ENCODE measurements at regions not wholly inside any gene's neighbourhood (a gene's known extent, or its start where the extent isn't known, plus 50 kb on each side); places are given as distances from the start of the nearest gene placed in this dataset.
"Not testable (repeated sequence)": the region's sequence is repeated elsewhere in the genome, so short reads cannot be mapped to it uniquely, and the experiment has no call there.

- DNase-seq (ENCODE audit: low read depth in 2 of 2), result no peak
Observed at GRCh38 chr14:34098045-34098984, 147.4 kb upstream of the EGLN3 start.

DNA sequence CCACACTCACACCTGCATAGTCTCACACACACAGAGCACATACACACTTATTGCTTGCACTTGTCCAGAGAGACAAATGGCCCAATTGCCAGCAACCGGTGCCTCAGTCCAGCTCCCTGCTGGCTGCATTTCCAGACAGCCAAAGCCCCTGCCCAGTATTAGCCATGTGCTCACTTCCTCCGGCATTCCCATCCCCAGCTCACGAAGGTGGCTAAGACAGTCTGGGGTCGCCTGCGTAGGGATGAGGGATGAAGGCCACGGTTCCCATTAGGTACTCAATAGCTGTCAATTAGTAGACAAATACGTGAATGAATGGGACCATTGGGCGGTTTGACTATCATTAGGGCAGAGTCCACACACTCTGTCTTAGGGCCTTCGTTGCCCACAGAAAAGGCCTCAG is 146.8 kb upstream of the EGLN3 start:
- no peak for DNase-seq (ENCODE audit: low read depth in 2 of 2)

DNA sequence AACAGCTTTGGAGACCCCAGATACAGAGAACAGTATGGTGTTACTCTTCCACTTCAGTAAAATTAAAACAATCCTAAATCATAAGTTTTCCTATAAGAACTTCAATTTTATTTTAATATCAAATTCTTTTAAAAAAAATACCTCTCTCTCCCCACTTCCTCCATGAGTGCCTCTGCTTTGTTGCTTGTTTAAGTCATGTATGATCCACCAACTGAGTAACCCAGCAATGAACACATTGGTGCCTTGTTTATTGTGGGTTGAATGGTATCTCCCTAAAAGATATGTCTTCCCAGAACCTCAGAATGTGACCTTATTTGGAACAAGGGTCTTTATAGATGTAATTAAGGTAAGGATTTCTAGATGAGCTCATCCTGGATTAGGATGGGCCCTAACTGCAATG is 143.5 kb upstream of the EGLN3 start:
- DNase-seq (ENCODE audit: low read depth in 2 of 2), result no peak

- DNase-seq (ENCODE audit: low read depth in 2 of 2), result no peak
Observed at GRCh38 chr14:34093883-34094282, 143.0 kb upstream of the EGLN3 start.

DNA sequence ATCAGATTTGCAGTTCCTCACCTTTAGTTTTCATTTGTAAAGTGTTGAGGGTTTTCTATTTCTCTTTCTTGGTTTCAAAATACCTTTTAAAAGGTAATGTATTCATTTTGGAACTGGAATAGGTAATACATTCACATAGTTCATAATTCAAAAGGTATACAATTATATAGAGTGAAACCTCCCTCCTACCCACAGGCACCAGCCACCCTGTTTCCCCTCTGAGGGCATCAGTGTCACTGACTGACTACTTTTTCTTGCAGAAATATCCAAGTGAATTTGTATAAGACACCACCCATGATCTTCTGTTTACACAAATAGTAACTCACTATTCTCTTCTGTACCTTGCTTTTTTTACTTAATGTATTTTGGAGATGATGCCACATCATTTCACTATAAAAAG is 139.6 kb upstream of the EGLN3 start:
- no peak for DNase-seq (ENCODE audit: low read depth in 2 of 2)

- no peak for DNase-seq (ENCODE audit: low read depth in 2 of 2)
Observed at GRCh38 chr14:34088914-34089313, 138.0 kb upstream of the EGLN3 start.

DNA sequence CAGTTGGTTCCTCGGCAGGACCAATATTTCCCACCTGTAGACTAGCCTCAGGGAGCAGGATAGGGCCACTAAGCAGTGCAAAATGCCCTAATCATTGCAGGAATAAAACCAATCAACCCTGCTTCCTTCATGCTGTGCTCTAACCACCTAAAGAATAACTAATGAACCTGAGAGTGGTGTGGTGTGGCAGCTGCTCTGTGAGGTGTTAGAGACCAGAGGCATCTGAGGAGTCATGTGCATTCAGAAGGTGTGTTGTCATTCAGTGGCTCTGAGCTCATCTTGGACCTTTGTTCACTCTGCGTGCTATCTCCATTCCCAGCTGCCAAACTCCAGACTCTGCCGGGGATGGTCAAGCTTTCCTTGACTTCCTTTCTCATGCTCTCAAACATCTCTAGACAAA is 136.7 kb upstream of the EGLN3 start:
- DNase-seq (ENCODE audit: low read depth in 2 of 2), result no peak

GRCh38 chr14:34086223-34086757 is 135.4 kb upstream of the EGLN3 start:
- DNase-seq (ENCODE audit: low read depth in 2 of 2), result no peak

- DNase-seq (ENCODE audit: low read depth in 2 of 2), result no peak
Observed at GRCh38 chr14:34085695-34086094, 134.8 kb upstream of the EGLN3 start.

DNA sequence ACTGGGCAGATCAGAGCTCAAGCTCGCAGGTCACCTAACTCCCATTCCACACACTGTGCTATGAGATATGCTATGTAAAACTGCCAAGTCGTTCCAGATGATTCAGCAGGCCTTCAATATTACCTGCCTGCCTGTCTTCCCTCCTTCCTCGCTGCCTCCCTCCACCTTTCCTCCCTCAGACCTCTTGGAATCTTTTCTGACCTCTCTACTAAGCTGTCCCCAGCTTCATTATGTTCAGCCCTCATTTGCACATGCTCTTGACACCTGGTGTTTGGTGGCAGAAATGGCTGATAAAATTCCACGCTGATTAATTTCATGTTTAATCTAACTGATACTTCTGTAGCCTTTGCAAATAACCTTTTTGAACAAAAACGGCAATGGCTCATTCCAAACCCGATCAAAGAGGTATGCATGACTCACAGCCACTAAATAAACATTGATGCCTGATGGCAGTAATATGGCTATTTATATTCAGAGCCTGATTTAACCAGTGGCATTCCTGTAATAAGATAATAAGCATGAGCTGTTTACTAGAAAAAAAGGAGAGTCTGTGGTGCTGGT is 130.8 kb upstream of the EGLN3 start:
- no peak for DNase-seq (ENCODE audit: low read depth in 2 of 2)

GRCh38 chr14:34081101-34081575 is 130.3 kb upstream of the EGLN3 start:
- no peak for DNase-seq (ENCODE audit: low read depth in 2 of 2)

GRCh38 chr14:34079643-34080042 is 128.8 kb upstream of the EGLN3 start:
- not testable (repeated sequence) for DNase-seq (ENCODE audit: low read depth in 2 of 2)

DNA sequence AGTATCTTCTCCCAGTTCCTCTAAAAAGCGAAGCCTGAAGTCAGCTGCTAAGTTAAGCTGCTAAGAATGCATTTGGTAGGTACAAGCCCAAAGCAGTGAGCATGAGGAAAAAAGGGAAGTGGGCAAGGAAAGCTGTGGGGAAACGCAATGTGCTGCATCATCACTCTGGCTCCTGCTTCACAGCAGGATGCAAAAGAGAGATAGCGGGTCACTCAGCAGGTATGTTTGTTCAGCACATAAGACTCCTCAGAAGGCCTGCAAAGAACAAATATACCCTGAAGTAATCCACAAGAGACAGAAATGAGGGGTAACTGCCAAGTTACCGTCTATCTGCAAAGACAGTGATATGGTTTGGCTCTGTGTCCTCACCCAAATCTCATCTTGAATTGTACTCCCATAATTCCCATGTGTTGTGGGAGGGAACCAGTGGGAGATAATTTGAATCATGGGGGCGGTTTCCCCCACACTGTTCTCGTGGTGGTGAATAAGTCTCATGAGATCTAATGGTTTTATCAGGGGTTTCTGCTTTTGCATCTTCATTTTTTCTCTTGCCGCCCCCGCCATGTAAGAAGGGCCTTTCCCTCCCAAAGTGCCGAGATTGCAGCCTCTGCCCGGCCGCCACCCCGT is 127.4 kb upstream of the EGLN3 start:
- DNase-seq (ENCODE audit: low read depth in 2 of 2), result no peak

DNA sequence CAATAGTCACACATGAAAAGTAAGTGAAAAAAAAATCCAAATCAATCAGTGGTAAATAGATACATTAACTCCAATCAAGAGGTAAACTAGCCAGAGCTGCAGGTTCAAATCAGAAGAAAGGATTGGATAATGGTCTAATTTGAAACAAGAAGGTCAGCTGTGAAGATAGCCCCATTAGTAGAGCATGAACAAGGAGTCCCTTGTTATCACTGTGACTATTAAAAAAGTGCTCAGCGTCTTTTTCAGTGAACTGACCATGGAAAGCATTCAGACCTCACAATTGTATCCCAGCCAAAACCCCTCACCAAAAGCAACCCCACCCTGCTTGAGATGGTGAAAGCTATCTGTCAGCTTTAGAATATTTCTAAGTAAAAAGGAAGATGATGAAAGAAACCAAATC is 125.0 kb upstream of the EGLN3 start:
- DNase-seq (ENCODE audit: low read depth in 2 of 2), result no peak

DNA sequence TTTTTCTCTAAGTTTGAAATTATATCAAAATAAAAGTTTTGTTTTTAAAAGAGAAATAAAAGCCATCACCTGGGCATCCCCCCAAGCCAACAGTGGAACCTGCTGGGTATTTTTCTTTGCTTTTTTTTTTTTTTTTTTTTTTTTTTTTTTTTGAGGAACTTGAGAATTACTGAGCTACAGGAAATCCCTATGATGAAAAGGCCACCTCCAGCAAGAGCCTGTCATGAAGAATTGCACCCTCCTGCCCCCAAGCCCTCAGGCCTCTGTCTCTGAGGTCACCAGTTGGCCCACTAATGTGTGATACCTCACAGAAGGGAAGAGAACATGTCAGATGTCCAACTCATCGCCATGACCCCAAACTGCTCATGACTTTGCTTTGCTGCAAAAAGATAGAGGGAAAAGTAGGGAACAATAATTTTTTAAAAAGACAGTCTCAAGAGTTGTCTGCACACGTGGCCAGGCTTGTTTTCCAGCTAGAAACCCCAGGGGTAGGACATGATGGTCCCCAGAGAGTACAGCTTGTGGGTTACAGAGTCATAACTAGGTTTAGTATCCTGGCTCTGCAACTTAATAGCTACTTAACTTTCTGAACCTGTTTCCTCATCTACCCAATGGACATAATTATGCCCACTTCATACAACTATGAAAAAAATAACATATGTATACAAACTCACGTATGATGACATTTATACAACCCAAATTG is 124.3 kb upstream of the EGLN3 start:
- DNase-seq (ENCODE audit: low read depth in 2 of 2), result no peak

- no peak for DNase-seq (ENCODE audit: low read depth in 2 of 2)
Observed at GRCh38 chr14:34072921-34073320, 122.0 kb upstream of the EGLN3 start.

- DNase-seq (ENCODE audit: low read depth in 2 of 2), result no peak
Observed at GRCh38 chr14:34072401-34072800, 121.5 kb upstream of the EGLN3 start.

DNA sequence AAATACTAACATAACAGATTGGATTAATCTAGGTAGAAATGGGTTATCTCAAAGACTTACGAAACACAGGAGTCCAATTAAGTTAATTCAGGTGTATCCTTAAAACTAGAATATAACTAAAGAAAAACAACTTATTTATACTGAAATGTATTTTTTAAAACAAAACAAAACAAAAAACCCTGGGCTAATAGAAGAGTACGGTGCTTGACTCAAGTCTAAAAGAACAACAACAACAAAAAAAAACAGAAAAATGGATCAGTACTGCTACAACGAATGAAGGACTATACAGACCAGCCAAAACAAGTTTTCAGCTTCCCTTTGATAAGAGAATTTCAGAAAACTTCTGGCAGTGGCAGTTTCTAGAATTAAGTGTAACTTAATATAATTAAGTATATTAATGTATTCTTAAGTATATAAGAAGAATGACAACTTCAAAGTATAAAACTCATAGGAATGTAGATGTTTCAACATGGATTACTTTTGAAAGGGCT is 120.1 kb upstream of the EGLN3 start:
- no peak for DNase-seq (ENCODE audit: low read depth in 2 of 2)

- DNase-seq (ENCODE audit: low read depth in 2 of 2), result no peak
Observed at GRCh38 chr14:34069854-34070582, 119.1 kb upstream of the EGLN3 start.

- no peak for DNase-seq (ENCODE audit: low read depth in 2 of 2)
Observed at GRCh38 chr14:34067587-34067986, 116.7 kb upstream of the EGLN3 start.

All from stimulated activated CD8-positive, alpha-beta memory T cell treated with anti-CD3 and anti-CD28 coated beads, Interleukin-2, amount 100 ng/mL, for 48 hours (primary cell).